HepG2 (cell line): ENCODE measurements at regions not wholly inside any gene's neighbourhood (a gene's known extent, or its start where the extent isn't known, plus 50 kb on each side); places are given as distances from the start of the nearest gene placed in this dataset.

Source experiments
- ATAC-seq: fragments of 200-7000 bp; cut with Tn5 transposase; 3 replicates; pipeline ENCODE4 v1.9.1; 2020; ENCODE audit warnings: mild to moderate bottlenecking, moderate library complexity
- BruUV-seq: library from RNA; stranded (reverse); fragments of 400-500 nt; replicated peaks from 2 replicates; lab custom pipeline; 2021; lab: Mats Ljungman, UMichigan
- CTCF ChIA-PET: fragments of 300-600 bp; formaldehyde crosslinking; extraction: SDS; loops from one replicate; lab custom pipeline; 2021; ENCODE audit warnings: low total read pairs, inconsistent platforms, low intra/inter-chr PET ratio; lab: Yijun Ruan, JAX
- POLR2A ChIA-PET: fragments of 350-600 bp; sonication (Branson Sonifier 250); formaldehyde crosslinking; loops from one replicate; lab custom pipeline; 2020; ENCODE audit warnings: antibody characterized with exemption, inconsistent platforms; lab: Yijun Ruan, JAX
- DNase-seq: peaks from one replicate; pipeline ENCODE4 v3.0.0-alpha.2; 2015; ENCODE audit warnings: low spot score
- FAIRE-seq: peaks from 3 replicates; lab custom pipeline; 2011; peaks lifted over from hg19 to GRCh38; lab: Jason Lieb, UNC
- H2AFZ ChIP-seq: one replicate; pipeline ENCODE4 v1.6.1; 2011; ENCODE audit warnings: low read length, inconsistent platforms
- H3K27ac ChIP-seq: fragments of 300-600 bp; 3 replicates; pipeline ENCODE4 v1.8.0; 2011; ENCODE audit warnings: mixed run types, mild to moderate bottlenecking, mixed read lengths, low read length, inconsistent platforms; ENCODE audit not compliant: insufficient read depth; ENCODE audit errors: extremely low read length
- H3K27me3 ChIP-seq, 2 experiments: fragments of 200-600 bp in 1 of 2; 2 replicates in 1 of 2; 3 replicates in 1 of 2; pipeline versions ENCODE4 v1.6.0 to v1.8.0; 2011; ENCODE audit warnings: low read length in 2 of 2, mild to moderate bottlenecking in 2 of 2, moderate library complexity in 2 of 2, inconsistent platforms in 1 of 2; ENCODE audit not compliant: insufficient read depth in 2 of 2, control insufficient read depth in 1 of 2
- H3K36me3 ChIP-seq, 2 experiments: fragments of 200-600 bp in 1 of 2; replicated peaks in 1 of 2; 2 replicates in 1 of 2; 3 replicates in 1 of 2; pipeline versions ENCODE4 v1.5.1 to v1.8.0; 2011; ENCODE audit warnings: low read length in 2 of 2, inconsistent platforms in 1 of 2; ENCODE audit not compliant: insufficient read depth in 2 of 2, control insufficient read depth in 1 of 2
- H3K4me1 ChIP-seq: 2 replicates; pipeline ENCODE4 v1.5.1; 2012; ENCODE audit warnings: low read length, inconsistent platforms; ENCODE audit not compliant: insufficient read depth
- H3K4me2 ChIP-seq: 2 replicates; pipeline ENCODE4 v1.6.0; 2011; ENCODE audit warnings: low read depth, low read length, inconsistent platforms
- H3K4me3 ChIP-seq, 3 experiments: fragments of 200-600 bp in 1 of 3; sonication (generic), shearing (Covaris generic) in 1 of 3; replicated peaks in 1 of 3; 2 replicates each; pipeline ENCODE4 v1.5.1; 2011 to 2016; ENCODE audit warnings: low read length in 3 of 3, inconsistent platforms in 2 of 3, low read depth in 2 of 3, mild to moderate bottlenecking in 2 of 3, control low read depth in 1 of 3, mixed read lengths in 1 of 3; ENCODE audit not compliant: insufficient read depth in 1 of 3
- H3K79me2 ChIP-seq: one replicate; pipeline ENCODE4 v1.6.1; 2011; ENCODE audit warnings: low read length, inconsistent platforms; ENCODE audit not compliant: insufficient read depth
- H3K9ac ChIP-seq: 2 replicates; pipeline ENCODE4 v1.6.0; 2011; ENCODE audit warnings: mild to moderate bottlenecking, low read depth, low read length, inconsistent platforms; ENCODE audit not compliant: insufficient read depth
- H3K9me3 ChIP-seq: 2 replicates; pipeline ENCODE4 v1.5.1; 2012; ENCODE audit warnings: mild to moderate bottlenecking, low read length
- H4K20me1 ChIP-seq: 2 replicates; pipeline ENCODE4 v1.6.0; 2011; ENCODE audit warnings: inconsistent platforms, mild to moderate bottlenecking, low read length, moderate library complexity; ENCODE audit not compliant: insufficient read depth
- ARID2 ChIP-seq: sonication (generic); formaldehyde crosslinking; IDR thresholded peaks from 2 replicates; pipeline ENCODE4 v1.8.1; 2022; ENCODE audit warnings: mild to moderate bottlenecking, missing genetic modification reagents, borderline replicate concordance
- ARNT2 ChIP-seq: sonication (generic); formaldehyde crosslinking; IDR thresholded peaks from 2 replicates; pipeline ENCODE4 v1.8.0; 2022; ENCODE audit warnings: mild to moderate bottlenecking, low read depth, missing genetic modification reagents, moderate library complexity
- JUN ChIP-seq: sonication (generic); formaldehyde crosslinking; IDR thresholded peaks from 2 replicates; pipeline ENCODE4 v1.4.0; 2020; ENCODE audit warnings: mild to moderate bottlenecking, missing genetic modification reagents
- KAT7 ChIP-seq: IDR thresholded peaks from 2 replicates; pipeline ENCODE4 v1.6.1; 2018; ENCODE audit warnings: borderline replicate concordance, missing compliant biosample characterization
- MED1 ChIP-seq: sonication (generic); formaldehyde crosslinking; IDR thresholded peaks from 2 replicates; pipeline ENCODE4 v1.4.0; 2020; ENCODE audit warnings: missing genetic modification reagents
- PTBP1 ChIP-seq: fragments of 200-400 bp; formaldehyde crosslinking; IDR thresholded peaks from 2 replicates; pipeline ENCODE4 v1.6.1; 2018; ENCODE audit warnings: low read length, low read depth; ENCODE audit not compliant: poor library complexity, severe bottlenecking
- REXO4 ChIP-seq: sonication (generic); formaldehyde crosslinking; IDR thresholded peaks from 2 replicates; pipeline ENCODE4 v1.8.0; 2022; ENCODE audit warnings: missing genetic modification reagents, mild to moderate bottlenecking, borderline replicate concordance
- SNAPC5 ChIP-seq: sonication (generic); formaldehyde crosslinking; IDR thresholded peaks from 2 replicates; pipeline ENCODE4 v1.8.1; 2023; ENCODE audit warnings: mild to moderate bottlenecking, missing genetic modification reagents, borderline replicate concordance
- ZKSCAN5 ChIP-seq: sonication (generic); formaldehyde crosslinking; IDR thresholded peaks from 2 replicates; pipeline ENCODE4 v1.5.1; 2020; ENCODE audit warnings: mild to moderate bottlenecking, missing genetic modification reagents
- ZNF207 ChIP-seq: fragments of 450-650 bp; IDR thresholded peaks from 2 replicates; pipeline ENCODE4 v1.6.1; 2016; ENCODE audit warnings: antibody characterized with exemption, borderline replicate concordance
- ZNF484 ChIP-seq: sonication (generic); formaldehyde crosslinking; IDR thresholded peaks from 2 replicates; pipeline ENCODE4 v1.5.1; 2020; ENCODE audit warnings: mild to moderate bottlenecking, low read depth, missing genetic modification reagents, borderline replicate concordance
- ZNF784 ChIP-seq: sonication (generic); formaldehyde crosslinking; IDR thresholded peaks from 2 replicates; pipeline ENCODE4 v1.5.1; 2020; ENCODE audit warnings: missing genetic modification reagents, mild to moderate bottlenecking, borderline replicate concordance
- WGBS: methylation state at CpG from one replicate; pipeline ENCODE4 v1.1.6; 2017; ENCODE audit warnings: low lambda C conversion rate; 5-methylcytosine and 5-hydroxymethylcytosine counted together
- in situ Hi-C: cut with HindIII; loops from 2 replicates; pipeline ENCODE4 v1.10.0; 2017; ENCODE audit warnings: low pct_unique_long_range_greater_than_20kb; ENCODE audit not compliant: extremely low pct_ligation_motif_present
- intact Hi-C: fragments of 100-400 bp; cut with micrococcal nuclease; formaldehyde crosslinking; loops from one replicate; pipeline ENCODE4 v1.10.0; 2022; ENCODE audit not compliant: unreplicated experiment

GRCh38 chr9:14424289-14424688 is 110.3 kb upstream of the NFIB start:
- Histone ChIP-seq H3K27ac (no peak overlapping the region), H3K4me1 (no peaks in the 10 kb centered on the region), H2AFZ (no peak overlapping the region), H4K20me1 (no peaks in the 10 kb centered on the region), H3K79me2 (no peaks in the 10 kb centered on the region), H3K27me3 (no peaks in the 10 kb centered on the region; a peak in 1 of 5 replicates), H3K4me2 (no peak overlapping the region)
- POLR2A ChIA-PET: no interaction called here
- TF ChIP-seq SNAPC5 (CRISPR knock-in tag) (no peak), JUN (CRISPR knock-in tag) (no peak), REXO4 (CRISPR knock-in tag) (no peak), ZNF207 (no peak), PTBP1 (no peak), ZKSCAN5 (CRISPR knock-in tag) (no peak), ARNT2 (CRISPR knock-in tag) (no peak)
- TF ChIP-seq, all 625 proteins: peak for 0
- no peaks in the 10 kb centered on the region for H3K36me3 ChIP-seq
- 78% methylated on average over 7 of the region's 7 CpGs for WGBS
- in situ Hi-C loops (loop anchor here (10.0 kb wide), 1 partner anchor 999 kb away; no protein-coding TSS in a partner anchor), intact Hi-C loops (no loop called here)
- no peak overlapping the region for H3K9ac ChIP-seq
- CTCF ChIA-PET: no interaction called here
- H3K4me3 ChIP-seq: no peak overlapping the region
- FAIRE-seq: no peak
- DNase-seq: no peak
- no TSS peak for BruUV-seq
- H3K9me3 ChIP-seq: no peaks in the 10 kb centered on the region
- ATAC-seq: no peak

GRCh38 chr9:14423815-14424261 is 109.9 kb upstream of the NFIB start:
- DNase-seq: no peak
- no peak overlapping the region for H3K9ac ChIP-seq
- POLR2A ChIA-PET: no interaction called here
- TF ChIP-seq KAT7: no peak
- TF ChIP-seq ZNF484 (CRISPR knock-in tag): no peak
- TF ChIP-seq MED1: no peak
- no peak for TF ChIP-seq ARID2 (CRISPR knock-in tag)
- TF ChIP-seq ZNF784: no peak
- in situ Hi-C loops (loop anchor here (10.0 kb wide), 1 partner anchor 999 kb away; no protein-coding TSS in a partner anchor), intact Hi-C loops (no loop called here)
- no peaks in the 10 kb centered on the region for H3K9me3 ChIP-seq
- no peak for FAIRE-seq
- WGBS: 18% methylated on average over 6 of the region's 6 CpGs
- no peak overlapping the region for H3K4me2 ChIP-seq
- CTCF ChIA-PET: no interaction called here
- H3K27me3 ChIP-seq: no peaks in the 10 kb centered on the region; a peak in 1 of 5 replicates
- no TSS peak for BruUV-seq
- H3K4me3 ChIP-seq: no peak overlapping the region
- no peak for ATAC-seq
- H3K4me1 ChIP-seq: no peaks in the 10 kb centered on the region
- H3K27ac ChIP-seq: no peak overlapping the region
- H3K79me2 ChIP-seq: no peaks in the 10 kb centered on the region
- no peaks in the 10 kb centered on the region for H4K20me1 ChIP-seq
- no peaks in the 10 kb centered on the region for H3K36me3 ChIP-seq
- H2AFZ ChIP-seq: no peak overlapping the region
